Right lobe of liver (tissue), 6 donors: ENCODE measurements at regions not wholly inside any gene's neighbourhood (a gene's known extent, or its start where the extent isn't known, plus 50 kb on each side); places are given as distances from the start of the nearest gene placed in this dataset.

Experiments used
- ATAC-seq, 4 donors: fragments of 200-7000 bp; cut with Tn5 transposase; one replicate each; pipeline ENCODE4 v1.9.1; 2020; ENCODE audit warnings: mild to moderate bottlenecking in 4 of 4, moderate library complexity in 4 of 4
- DNase-seq, 3 donors: peaks; one replicate each; pipeline ENCODE4 v3.0.0-alpha.2; 2020
- H3K27ac ChIP-seq, 3 donors: fragments of 200-600 bp; one replicate each; pipeline ENCODE4 v1.8.0; 2022
- H3K27me3 ChIP-seq, 2 donors: fragments of 200-600 bp; one replicate each; pipeline ENCODE4 v1.8.0; 2022
- H3K36me3 ChIP-seq, 4 donors: fragments of 200-600 bp; sonication (generic) in 1 of 4; one replicate each; pipeline versions ENCODE4 v1.5.1 to v1.8.0; 2017 to 2022; ENCODE audit warnings: control low read depth in 1 of 4
- H3K4me1 ChIP-seq, 4 donors: fragments of 200-600 bp; sonication (generic) in 1 of 4; one replicate each; pipeline versions ENCODE4 v1.5.1 to v1.8.0; 2017 to 2022; ENCODE audit warnings: control low read depth in 1 of 4
- H3K4me3 ChIP-seq, 3 donors: fragments of 200-600 bp; one replicate each; pipeline ENCODE4 v1.8.0; 2022
- H3K9me3 ChIP-seq, 4 donors: fragments of 200-600 bp; sonication (generic) in 1 of 4; one replicate each; pipeline versions ENCODE4 v1.5.1 to v1.8.0; 2017 to 2022; ENCODE audit warnings: control low read depth in 1 of 4
- CTCF ChIP-seq, 4 donors: fragments of 200-600 bp in 3 of 4; fragments of 450-650 bp in 1 of 4; IDR thresholded peaks; one replicate each; pipeline versions ENCODE4 v1.5.1 to v1.8.0; 2016 to 2022; ENCODE audit warnings: antibody characterized with exemption in 4 of 4, mild to moderate bottlenecking in 2 of 4
- POLR2A ChIP-seq: fragments of 450-650 bp; IDR thresholded peaks from one replicate; pipeline ENCODE4 v1.6.1; 2017; ENCODE audit warnings: antibody characterized with exemption, mild to moderate bottlenecking
- WGBS: methylation state at CpG from one replicate; pipeline ENCODE4 v1.1.6; 2018; ENCODE audit warnings: low coverage, low lambda C conversion rate; ENCODE audit not compliant: insufficient coverage; ENCODE audit errors: missing lambda C conversion rate; 5-methylcytosine and 5-hydroxymethylcytosine counted together
- intact Hi-C, 2 donors: fragments of 100-400 bp; cut with DNase I; formaldehyde crosslinking; loops; one replicate each; pipeline versions ENCODE4 v1.11.2 to v1.14.1; 2022
- donor health status: DM: no; HTN: yes; CAD: no.
- donor health status: DM: no; HTN: no; CAD: no.
- donor health status: DM: no; HTN: no; CAD: no.
- donor health status: DM: no; HTN: yes; CAD: no.
- donor health status: DM: no; HTN: yes; CAD: no.

- Histone ChIP-seq H3K9me3 (no peaks in the 10 kb centered on the region), H3K4me3 (no peak overlapping the region), H3K27me3 (no peaks in the 10 kb centered on the region), H3K27ac (no peak overlapping the region), H3K36me3 (no peaks in the 10 kb centered on the region), H3K4me1 (no peaks in the 10 kb centered on the region)
- TF ChIP-seq POLR2A (no peak), CTCF (IDR thresholded peaks at IDR 0.05) (no peak)
- ATAC-seq (no peak), DNase-seq (no peak)
- intact Hi-C loops, result no loop called here
- WGBS, result 63% methylated on average over 1 of the region's 1 CpG
These were observed 1068.6 kb upstream of the CADM2 start for GRCh38 chr3:83890039-83890762.

GRCh38 chr3:83890763-83891135, 1068.0 kb upstream of the CADM2 start:
- Histone ChIP-seq H3K4me3 (no peak overlapping the region), H3K36me3 (no peaks in the 10 kb centered on the region), H3K27me3 (no peaks in the 10 kb centered on the region), H3K27ac (no peak overlapping the region), H3K4me1 (no peaks in the 10 kb centered on the region), H3K9me3 (no peaks in the 10 kb centered on the region)
- ATAC-seq (no peak), DNase-seq (no peak)
- 49% methylated on average over 2 of the region's 2 CpGs for WGBS
- intact Hi-C loops, result no loop called here
- TF ChIP-seq CTCF (IDR thresholded peaks at IDR 0.05), result no peak
- TF ChIP-seq POLR2A, result no peak

GRCh38 chr3:83894223-83894622, 1064.6 kb upstream of the CADM2 start:
- DNase-seq (no peak), ATAC-seq (no peak)
- Histone ChIP-seq H3K27me3 (no peaks in the 10 kb centered on the region), H3K27ac (no peak overlapping the region), H3K36me3 (no peaks in the 10 kb centered on the region), H3K9me3 (no peaks in the 10 kb centered on the region), H3K4me1 (no peaks in the 10 kb centered on the region), H3K4me3 (no peak overlapping the region)
- TF ChIP-seq POLR2A (no peak), CTCF (IDR thresholded peaks at IDR 0.05) (no peak)
- intact Hi-C loops, result no loop called here
- 31% methylated on average over 2 of the region's 2 CpGs for WGBS

- intact Hi-C loops, result no loop called here
- H3K4me3 ChIP-seq, result no peak overlapping the region
- WGBS, result 0% methylated on average over 1 of the region's 1 CpG
- H3K36me3 ChIP-seq, result no peaks in the 10 kb centered on the region
- H3K27ac ChIP-seq, result no peak overlapping the region
- no peak for TF ChIP-seq POLR2A
- no peaks in the 10 kb centered on the region for H3K27me3 ChIP-seq
- no peaks in the 10 kb centered on the region for H3K9me3 ChIP-seq
- DNase-seq (no peak), ATAC-seq (no peak)
- no peaks in the 10 kb centered on the region for H3K4me1 ChIP-seq
These were observed 1062.9 kb upstream of the CADM2 start for GRCh38 chr3:83895892-83896291.

GRCh38 chr3:83902787-83903533, 1055.8 kb upstream of the CADM2 start:
- Histone ChIP-seq H3K27me3 (no peaks in the 10 kb centered on the region), H3K36me3 (no peaks in the 10 kb centered on the region), H3K27ac (no peak overlapping the region), H3K4me1 (no peaks in the 10 kb centered on the region), H3K4me3 (no peak overlapping the region), H3K9me3 (no peaks in the 10 kb centered on the region)
- ATAC-seq (no peak), DNase-seq (no peak)
- TF ChIP-seq CTCF (IDR thresholded peaks at IDR 0.05) (no peak), POLR2A (no peak)
- 35% methylated on average over 5 of the region's 5 CpGs for WGBS
- intact Hi-C loops, result no loop called here
